ENCODE measurements at regions not wholly inside any gene's neighbourhood (a gene's known extent, or its start where the extent isn't known, plus 50 kb on each side); places are given as distances from the start of the nearest gene placed in this dataset.

GRCh38 chr6:144543006-144543871 lies 258.1 kb downstream of the UTRN start (continued):
- TF ChIP-seq ZNF462 (CRISPR knock-in tag; IDR thresholded peaks at IDR 0.05): no peak
- no peak for TF ChIP-seq ZNF331 (CRISPR knock-in tag; IDR thresholded peaks at IDR 0.05; ENCODE audit: low read depth)
- no peak for TF ChIP-seq ZNF114 (CRISPR knock-in tag; IDR thresholded peaks at IDR 0.05)
- TF ChIP-seq EZH2phosphoT487 (IDR thresholded peaks at IDR 0.05; ENCODE audit: unreplicated experiment): no peak
- no peak for TF ChIP-seq CREB1 (CRISPR knock-in tag; IDR thresholded peaks at IDR 0.05; ENCODE audit: low read depth)
- no peak for TF ChIP-seq JUNB (IDR thresholded peaks at IDR 0.05; ENCODE audit: unreplicated experiment)
- no peak for TF ChIP-seq EZH2 (IDR thresholded peaks at IDR 0.05; ENCODE audit: low read depth, unreplicated experiment)

GRCh38 chr6:144544266-144544830 lies 259.2 kb downstream of the UTRN start:
- H3K27ac Mint-ChIP-seq: no peak overlapping the region
- ATAC-seq (no peak), DNase-seq (ENCODE audit: low spot score) (no peak)
- peaks cover 17% of the 10 kb centered on the region for H3K4me1 Mint-ChIP-seq
- Histone ChIP-seq H3K4me3 (no peak overlapping the region), H4K20me1 (replicated peaks; ENCODE audit: insufficient read depth) (no peaks in the 10 kb centered on the region), H3K27me3 (ENCODE audit: insufficient read depth) (no peaks in the 10 kb centered on the region), H3K27ac (ENCODE audit: low read depth) (no peak overlapping the region), H2AFZ (no peak overlapping the region), H3K4me2 (no peak overlapping the region), H3K36me3 (ENCODE audit: insufficient read depth) (no peaks in the 10 kb centered on the region), H3K79me2 (replicated peaks; ENCODE audit: insufficient read depth) (no peaks in the 10 kb centered on the region), H3F3A (replicated peaks; ENCODE audit: low read depth) (no peaks in the 10 kb centered on the region), H3K4me1 (ENCODE audit: insufficient read depth) (peaks cover 10% of the 10 kb centered on the region; the same call in 1 of the 2 replicates), H3K9me2 (ENCODE audit: insufficient read depth) (0 out of 2 replicates have a peak, but pooled peaks cover 4% of the 10 kb centered on the region)
- peaks cover 28% of the 10 kb centered on the region for H3K36me3 Mint-ChIP-seq (ENCODE audit: low read depth)
- H3K9me3 Mint-ChIP-seq: no peaks in the 10 kb centered on the region; the same call in 2 of the 3 replicates
- H3K4me3 Mint-ChIP-seq: no peak overlapping the region
- H3K27me3 Mint-ChIP-seq (ENCODE audit: insufficient read depth, low read depth, poor library complexity): peaks cover 2% of the 10 kb centered on the region
- TF ChIP-seq NANOG (IDR thresholded peaks at IDR 0.05; ENCODE audit: borderline replicate concordance) (no peak), EZH2phosphoT487 (IDR thresholded peaks at IDR 0.05; ENCODE audit: unreplicated experiment) (no peak), ETS1 (IDR thresholded peaks at IDR 0.05) (no peak), STAT1 (IDR thresholded peaks at IDR 0.05; ENCODE audit: unreplicated experiment) (no peak), CREB1 (CRISPR knock-in tag; IDR thresholded peaks at IDR 0.05; ENCODE audit: low read depth) (no peak), POLR2AphosphoS5 (IDR thresholded peaks at IDR 0.05; ENCODE audit: low read depth) (no peak)

All from GM23338 (cell line).